ENCODE measurements at regions not wholly inside any gene's neighbourhood (a gene's known extent, or its start where the extent isn't known, plus 50 kb on each side); places are given as distances from the start of the nearest gene placed in this dataset.
"Not testable (repeated sequence)": the region's sequence is repeated elsewhere in the genome, so short reads cannot be mapped to it uniquely, and the experiment has no call there.

DNA sequence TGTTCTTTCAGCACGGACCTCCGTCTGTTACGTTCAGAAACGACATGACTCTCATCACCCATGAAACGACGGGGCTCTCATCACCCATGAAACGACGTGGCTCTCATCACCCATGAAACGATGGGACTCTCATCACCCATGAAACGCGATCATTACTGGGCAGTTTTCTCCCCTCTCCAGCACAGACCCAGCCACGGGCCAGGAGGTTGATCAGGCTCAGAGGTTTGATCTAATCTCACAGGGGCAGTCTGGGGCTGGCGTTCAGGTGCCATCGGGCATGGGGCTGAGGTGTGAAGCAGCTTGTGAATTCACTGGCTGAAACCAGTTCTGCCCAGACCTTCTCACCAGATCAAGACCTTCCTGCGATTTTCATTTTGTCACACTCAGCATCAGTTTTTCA, 296.4 kb downstream of the NDUFA10 start:
- no peak for DNase-seq (ENCODE audit: low read depth in 2 of 2)

DNA sequence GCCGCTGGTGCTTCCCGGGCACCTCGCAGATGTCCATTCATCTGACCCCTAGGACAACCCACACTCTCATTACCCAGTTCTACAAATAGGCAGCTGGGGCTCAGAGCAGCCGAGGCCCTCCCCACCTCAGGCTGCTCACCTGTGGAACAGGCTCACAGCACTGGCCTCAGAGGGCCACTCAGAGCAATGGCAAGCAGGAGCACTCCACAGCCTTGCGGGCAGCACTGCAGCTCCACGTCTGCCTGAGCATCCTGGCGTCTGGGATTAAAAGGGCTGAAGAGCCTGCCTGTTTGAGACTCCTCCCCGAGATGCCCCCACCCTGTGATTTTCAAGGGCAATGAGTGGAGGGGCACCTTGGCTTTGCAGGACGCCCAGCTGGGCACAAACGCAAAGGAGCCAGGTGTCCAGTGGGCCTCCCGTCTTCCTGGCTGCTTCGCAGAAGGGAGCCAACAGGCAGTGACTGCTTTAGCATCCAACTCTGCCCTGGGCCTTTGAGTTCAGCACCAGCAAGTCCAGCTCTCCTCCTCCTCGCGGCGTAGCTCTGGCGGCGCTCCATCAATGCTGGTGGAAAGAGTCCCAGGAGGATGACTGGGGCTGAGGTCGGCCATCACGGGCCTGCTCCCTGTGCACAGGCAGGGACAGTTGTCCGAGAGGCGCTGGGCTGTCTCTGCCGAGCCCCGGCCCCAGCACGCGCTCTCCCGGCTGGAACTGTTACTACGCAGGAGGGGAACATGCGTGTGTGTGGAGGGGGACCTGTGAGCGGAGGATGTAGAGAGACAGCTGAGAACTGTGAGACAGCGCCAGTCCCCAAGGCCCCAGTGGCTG, 297.2 kb downstream of the NDUFA10 start:
- DNase-seq (ENCODE audit: low read depth in 2 of 2) = no peak

GRCh38 chr2:239727182-239727775, 297.9 kb downstream of the NDUFA10 start:
- no peak for DNase-seq (ENCODE audit: low read depth in 2 of 2)

- DNase-seq (ENCODE audit: low read depth in 2 of 2) = no peak
Observed at GRCh38 chr2:239726631-239727181, 298.4 kb downstream of the NDUFA10 start.

- no peak for DNase-seq (ENCODE audit: low read depth in 2 of 2)
Observed at GRCh38 chr2:239726091-239726591, 299.0 kb downstream of the NDUFA10 start.

- DNase-seq (ENCODE audit: low read depth in 2 of 2) = no peak
Observed at GRCh38 chr2:239725551-239725890, 299.6 kb downstream of the NDUFA10 start.

DNA sequence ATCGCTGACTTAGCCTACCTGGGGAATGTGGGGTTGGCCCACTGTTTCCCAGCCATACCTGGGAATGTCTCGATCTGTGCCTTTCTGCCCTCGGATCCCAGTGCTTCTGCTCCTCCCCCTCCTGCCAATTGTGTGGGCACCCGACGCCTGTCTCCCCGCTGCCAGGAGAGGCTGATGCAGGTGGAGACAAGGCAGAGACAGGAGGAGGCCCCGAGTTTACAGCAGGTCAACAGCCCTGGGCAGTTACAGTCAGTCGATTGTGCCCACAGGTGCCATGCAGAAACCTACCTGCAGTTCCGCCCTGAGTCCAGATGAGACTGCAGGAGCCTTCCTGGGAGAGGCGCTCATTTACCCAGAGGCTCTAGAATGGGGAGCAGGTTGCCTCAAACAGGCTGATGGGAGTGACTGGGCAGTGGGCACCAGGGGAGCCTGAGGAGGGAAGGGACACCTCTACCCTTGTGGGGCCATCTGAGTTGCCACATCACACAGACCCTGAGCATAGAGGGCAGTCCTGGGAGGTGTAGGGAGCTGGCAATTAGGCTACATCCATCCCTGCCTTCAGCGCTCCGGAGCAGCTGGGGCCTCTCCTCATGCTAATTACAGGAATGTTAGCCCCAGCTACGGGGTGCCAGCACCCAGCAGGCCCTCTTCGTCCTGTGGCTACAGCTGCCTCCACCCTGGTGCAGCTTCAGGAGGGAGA, 300.1 kb downstream of the NDUFA10 start:
- DNase-seq (ENCODE audit: low read depth in 2 of 2) = no peak

DNA sequence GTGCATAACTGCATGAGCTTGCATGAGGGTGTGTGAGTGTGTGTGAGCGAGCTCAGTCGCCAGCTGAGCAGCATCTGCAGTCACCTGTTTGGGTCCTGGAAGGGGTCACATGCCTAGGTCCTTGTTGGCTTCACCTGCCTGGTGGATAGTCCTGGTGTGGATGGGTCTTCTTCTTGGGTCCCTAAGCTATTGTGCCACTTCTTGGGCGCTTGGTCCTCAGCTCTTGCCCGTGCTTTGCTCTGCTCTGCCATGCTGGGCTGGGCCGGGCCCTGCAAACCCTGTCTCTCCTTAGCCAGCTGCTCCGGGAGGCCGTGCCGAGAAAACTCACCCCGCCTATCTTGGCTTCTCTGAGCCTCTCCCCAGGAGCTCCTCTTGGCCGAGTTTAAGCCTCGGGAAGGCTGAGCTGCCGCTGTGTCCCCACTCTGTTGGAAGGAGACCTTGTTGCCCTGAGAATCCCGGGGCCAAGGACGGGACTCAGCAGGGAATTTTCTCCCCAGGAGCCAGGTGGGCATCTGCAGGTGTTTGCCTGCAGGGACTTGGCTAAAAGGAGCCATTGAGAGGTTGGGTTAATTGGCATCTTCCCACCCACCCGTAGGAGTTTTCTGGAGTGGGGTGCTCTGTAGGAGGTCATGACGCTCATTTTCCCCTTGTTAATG, 300.8 kb downstream of the NDUFA10 start:
- DNase-seq (ENCODE audit: low read depth in 2 of 2) = no peak

- DNase-seq (ENCODE audit: low read depth in 2 of 2) = no peak
Observed at GRCh38 chr2:239723486-239724193, 301.5 kb downstream of the NDUFA10 start.

DNA sequence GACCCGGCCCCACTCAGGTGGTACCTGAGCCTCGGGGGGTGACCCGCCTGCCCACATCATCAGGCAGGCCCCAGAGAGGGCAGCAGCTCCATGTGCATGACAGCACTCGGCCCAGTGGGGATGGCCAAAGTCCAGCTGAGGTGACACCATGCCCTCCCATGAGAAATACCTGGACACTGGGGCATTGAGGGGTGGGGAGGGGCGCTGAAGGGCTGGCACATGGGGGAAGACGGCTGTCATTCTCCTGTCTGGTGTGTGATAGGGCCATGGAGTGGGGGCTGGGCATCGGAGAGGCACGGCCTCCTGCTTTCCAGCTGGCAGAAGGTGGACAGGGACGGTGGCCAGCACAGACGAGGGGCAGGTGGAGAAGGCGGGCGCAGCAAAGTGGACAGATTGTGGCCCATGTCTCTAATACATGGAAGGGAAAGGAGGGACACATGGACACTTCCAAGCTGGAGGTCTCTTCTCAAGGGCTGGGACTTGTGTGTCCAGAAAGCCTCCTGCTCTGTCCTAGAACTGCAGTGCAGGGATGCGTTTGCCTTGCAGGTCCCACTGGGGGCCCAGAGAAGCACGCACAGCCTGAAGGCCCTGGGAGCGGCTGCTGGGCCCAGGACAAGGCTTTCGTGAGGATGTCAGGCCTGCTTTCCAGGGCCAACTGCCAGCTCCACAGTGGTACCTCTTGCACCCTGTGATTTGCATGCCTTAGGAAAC, 302.2 kb downstream of the NDUFA10 start:
- DNase-seq (ENCODE audit: low read depth in 2 of 2) = no peak

GRCh38 chr2:239721991-239722759, 303.0 kb downstream of the NDUFA10 start:
- no peak for DNase-seq (ENCODE audit: low read depth in 2 of 2)

DNA sequence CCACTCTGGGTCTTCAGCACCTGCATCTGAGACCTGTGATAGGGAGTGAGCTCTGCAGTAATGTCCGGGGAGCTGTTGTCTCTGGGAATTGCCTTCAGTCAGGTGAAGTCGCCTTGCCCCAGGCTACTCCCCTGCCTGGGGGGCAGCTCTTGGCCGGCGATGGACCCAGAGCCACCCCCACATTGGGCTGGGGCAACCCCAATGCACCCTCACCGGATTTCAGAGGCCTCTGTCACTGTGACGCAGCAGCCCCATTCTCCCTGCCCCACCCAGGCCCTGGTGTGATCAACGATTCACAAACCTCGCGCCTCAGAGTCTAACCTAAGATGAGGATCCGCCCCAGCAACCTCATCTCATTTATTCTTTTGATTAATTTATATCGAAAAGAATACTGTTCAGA, 303.6 kb downstream of the NDUFA10 start:
- DNase-seq (ENCODE audit: low read depth in 2 of 2) = no peak

- DNase-seq (ENCODE audit: low read depth in 2 of 2) = no peak
Observed at GRCh38 chr2:239720361-239721360, 304.5 kb downstream of the NDUFA10 start.

DNA sequence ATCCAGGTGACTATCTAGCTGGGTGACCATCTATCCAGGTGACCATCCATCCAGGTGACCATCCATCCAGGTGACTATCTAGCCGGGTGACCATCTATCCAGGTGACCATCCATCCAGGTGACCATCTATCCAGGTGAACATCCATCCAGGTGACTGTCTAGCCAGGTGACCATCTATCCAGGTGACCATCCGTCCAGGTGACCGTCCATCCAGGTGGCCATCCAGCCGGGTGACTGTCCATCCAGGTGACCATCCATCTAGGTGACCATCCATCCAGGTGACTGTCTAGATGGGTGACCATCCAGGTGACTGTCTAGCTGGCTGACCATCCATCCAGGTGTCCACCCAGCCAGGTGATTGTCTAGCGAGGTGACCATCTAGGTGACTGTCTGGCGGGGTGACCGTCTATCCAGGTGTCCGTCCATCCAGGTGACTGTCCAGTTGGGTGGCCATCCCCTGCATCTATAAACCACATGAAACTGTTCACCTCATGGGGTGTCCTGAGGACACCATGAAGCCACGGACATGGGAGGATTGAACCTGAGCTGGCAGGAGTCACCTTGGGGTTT, 305.3 kb downstream of the NDUFA10 start:
- DNase-seq (ENCODE audit: low read depth in 2 of 2) = no peak

DNA sequence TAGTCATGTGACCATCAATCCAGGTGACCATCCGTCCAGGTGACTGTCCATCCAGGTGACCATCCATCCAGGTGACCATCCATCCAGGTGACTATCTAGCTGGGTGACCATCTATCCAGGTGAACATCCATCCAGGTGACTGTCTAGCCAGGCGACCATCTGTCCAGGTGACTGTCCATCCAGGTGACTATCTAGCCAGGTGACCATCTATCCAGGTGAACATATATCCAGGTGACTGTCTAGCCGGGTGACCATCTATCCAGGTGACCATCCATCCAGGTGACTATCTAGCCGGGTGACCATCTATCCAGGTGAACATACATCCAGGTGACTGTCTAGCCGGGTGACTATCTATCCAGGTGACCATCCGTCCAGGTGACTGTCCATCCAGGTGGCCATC, 306.2 kb downstream of the NDUFA10 start:
- not testable (repeated sequence) for DNase-seq (ENCODE audit: low read depth in 2 of 2)

DNA sequence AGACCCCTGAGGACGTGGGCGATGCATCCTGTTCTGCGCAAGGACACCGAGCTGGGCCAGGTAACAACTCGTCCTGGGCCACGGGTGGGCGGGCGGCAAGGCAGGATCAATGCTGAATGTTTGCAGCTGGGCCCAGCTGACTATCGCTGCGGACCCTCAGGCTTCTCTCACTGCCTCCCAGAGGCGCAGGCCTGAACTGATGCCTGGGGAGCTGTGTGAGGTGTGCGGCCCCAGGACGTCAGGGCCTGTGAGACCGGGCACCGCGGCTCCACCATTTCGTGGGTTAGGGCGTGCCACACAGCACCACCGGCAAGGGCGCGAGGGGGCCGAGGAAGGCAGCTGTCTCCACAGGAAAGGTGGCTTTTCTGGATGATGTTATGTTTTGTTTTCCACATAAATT, 307.4 kb downstream of the NDUFA10 start:
- no peak for DNase-seq (ENCODE audit: low read depth in 2 of 2)

DNA sequence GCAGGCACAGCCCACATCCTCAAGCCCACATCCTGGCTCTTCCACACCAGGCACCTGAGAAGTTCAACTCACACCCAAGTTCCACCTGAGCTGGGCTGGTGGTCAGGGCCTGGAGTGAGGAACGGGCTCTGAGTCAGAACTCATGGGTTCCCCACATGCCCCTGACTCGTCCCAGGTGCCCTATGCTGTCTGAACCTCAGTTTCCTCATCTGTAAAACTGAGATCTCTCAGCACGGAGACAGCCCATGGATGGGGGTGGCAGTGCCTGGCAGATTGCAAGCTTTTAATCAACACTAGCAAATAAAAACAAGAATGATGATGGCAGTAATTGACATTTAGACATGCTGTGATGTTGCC, 307.8 kb downstream of the NDUFA10 start:
- DNase-seq (ENCODE audit: low read depth in 2 of 2) = no peak

- no peak for DNase-seq (ENCODE audit: low read depth in 2 of 2)
Observed at GRCh38 chr2:239716536-239717318, 308.4 kb downstream of the NDUFA10 start.

All from fibroblast of skin of left quadriceps (primary cell).